OCI-LY3 (cell line): ENCODE measurements at regions not wholly inside any gene's neighbourhood (a gene's known extent, or its start where the extent isn't known, plus 50 kb on each side); places are given as distances from the start of the nearest gene placed in this dataset.

Source experiments
- EZH2phosphoT487 ChIP-seq: fragments of 200-600 bp; shearing (Covaris generic); IDR thresholded peaks from 2 replicates; pipeline ENCODE4 v1.6.1; 2018; ENCODE audit warnings: antibody characterized with exemption, mixed run types, low read depth
- TF ChIP-seq, protein P1 (sequence below): fragments of 200-600, 300-600 bp; sonication (generic); IDR thresholded peaks from 2 replicates; pipeline ENCODE4 v1.5.1; 2014; ENCODE audit warnings: antibody characterized with exemption, low read length, low read depth

DNA sequence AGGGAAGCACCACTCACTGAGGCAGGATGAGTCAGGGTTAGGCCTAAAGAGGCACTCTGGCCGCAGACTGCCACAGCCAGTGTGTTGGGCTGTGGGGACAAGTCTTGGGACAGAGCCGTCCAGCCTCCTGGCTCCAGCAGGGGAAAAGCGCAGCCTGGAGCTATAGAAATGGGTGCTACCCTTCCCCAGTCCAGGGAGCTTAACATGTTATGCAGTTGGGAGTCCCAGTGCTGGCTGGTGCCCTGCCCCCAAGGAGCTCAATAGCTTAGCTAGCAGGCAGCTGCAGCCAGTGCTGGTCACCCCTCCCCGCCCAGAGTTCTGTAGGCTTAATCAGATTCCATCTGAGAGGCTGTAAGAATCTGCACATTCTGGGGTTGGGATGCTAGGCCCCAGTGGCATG lies 399.6 kb upstream of the TUSC1 start:
- TF ChIP-seq, protein P1, sequence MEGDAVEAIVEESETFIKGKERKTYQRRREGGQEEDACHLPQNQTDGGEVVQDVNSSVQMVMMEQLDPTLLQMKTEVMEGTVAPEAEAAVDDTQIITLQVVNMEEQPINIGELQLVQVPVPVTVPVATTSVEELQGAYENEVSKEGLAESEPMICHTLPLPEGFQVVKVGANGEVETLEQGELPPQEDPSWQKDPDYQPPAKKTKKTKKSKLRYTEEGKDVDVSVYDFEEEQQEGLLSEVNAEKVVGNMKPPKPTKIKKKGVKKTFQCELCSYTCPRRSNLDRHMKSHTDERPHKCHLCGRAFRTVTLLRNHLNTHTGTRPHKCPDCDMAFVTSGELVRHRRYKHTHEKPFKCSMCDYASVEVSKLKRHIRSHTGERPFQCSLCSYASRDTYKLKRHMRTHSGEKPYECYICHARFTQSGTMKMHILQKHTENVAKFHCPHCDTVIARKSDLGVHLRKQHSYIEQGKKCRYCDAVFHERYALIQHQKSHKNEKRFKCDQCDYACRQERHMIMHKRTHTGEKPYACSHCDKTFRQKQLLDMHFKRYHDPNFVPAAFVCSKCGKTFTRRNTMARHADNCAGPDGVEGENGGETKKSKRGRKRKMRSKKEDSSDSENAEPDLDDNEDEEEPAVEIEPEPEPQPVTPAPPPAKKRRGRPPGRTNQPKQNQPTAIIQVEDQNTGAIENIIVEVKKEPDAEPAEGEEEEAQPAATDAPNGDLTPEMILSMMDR, result no peak
- TF ChIP-seq EZH2phosphoT487, result no peak
